Stimulated activated naive CD4-positive, alpha-beta T cell (primary cell): ENCODE measurements at regions not wholly inside any gene's neighbourhood (a gene's known extent, or its start where the extent isn't known, plus 50 kb on each side); places are given as distances from the start of the nearest gene placed in this dataset.
A peak's percentile ranks its signal among the peaks of the same experiment; 100 is the strongest.

Experiments
- DNase-seq, 6 experiments: peaks; one replicate each; lab custom pipeline; 2025; lab: John Stamatoyannopoulos, UW

DNA sequence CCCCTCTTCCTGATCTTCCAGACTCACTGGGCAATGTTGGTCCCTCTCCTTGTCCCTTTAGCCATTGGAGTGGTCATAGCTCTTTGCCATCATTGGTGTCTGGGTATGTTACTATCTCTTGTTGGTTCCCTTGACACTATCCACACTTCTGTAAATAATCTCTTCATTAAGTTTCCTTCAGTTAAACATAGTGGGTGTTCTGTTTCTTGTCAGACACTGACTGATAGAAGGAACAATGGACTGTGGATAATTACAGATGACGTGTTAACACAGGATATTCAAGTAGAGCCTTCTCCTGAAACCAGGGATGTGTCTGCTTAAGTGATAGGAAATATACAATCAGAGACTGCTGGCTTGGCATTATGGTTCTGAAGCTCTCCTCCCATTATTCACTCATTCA lies 458.3 kb upstream of the USP24 start:
- DNase-seq, result no peak

DNA sequence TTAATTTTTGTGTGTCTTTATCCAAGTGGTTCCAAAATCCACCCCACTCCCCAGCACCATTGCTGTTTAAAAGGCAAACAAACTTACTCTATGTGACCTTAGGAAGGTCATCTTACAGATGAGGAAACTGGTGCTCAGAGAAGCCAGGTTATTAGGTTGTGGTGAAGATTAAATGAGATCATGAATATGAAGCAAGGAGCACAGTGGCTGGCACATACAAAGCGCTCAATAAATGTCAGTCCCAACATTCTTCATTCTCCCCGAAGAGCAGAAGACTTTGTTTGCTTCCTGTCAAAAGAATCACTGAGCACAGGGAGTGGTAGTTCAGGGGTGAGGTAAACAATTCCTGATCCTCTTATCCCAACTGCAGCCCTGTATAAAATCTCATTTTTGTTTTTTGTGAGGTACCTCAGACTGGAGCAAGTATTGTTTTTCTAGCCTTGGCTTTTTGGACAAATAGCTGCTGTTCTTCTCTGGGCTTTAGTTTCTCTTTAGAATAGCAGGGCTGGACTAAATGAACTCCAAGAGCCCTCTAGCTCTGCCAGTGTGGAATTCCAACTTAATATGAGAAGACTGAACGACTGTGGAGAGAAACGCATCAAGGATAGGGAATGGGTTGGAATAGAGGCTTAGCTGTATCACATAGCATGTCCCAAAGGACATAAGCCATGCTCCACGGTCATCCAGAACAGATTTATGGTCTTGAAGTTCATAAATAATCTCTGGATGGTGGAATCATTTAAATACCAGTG lies 455.3 kb upstream of the USP24 start:
- no peak for DNase-seq

DNA sequence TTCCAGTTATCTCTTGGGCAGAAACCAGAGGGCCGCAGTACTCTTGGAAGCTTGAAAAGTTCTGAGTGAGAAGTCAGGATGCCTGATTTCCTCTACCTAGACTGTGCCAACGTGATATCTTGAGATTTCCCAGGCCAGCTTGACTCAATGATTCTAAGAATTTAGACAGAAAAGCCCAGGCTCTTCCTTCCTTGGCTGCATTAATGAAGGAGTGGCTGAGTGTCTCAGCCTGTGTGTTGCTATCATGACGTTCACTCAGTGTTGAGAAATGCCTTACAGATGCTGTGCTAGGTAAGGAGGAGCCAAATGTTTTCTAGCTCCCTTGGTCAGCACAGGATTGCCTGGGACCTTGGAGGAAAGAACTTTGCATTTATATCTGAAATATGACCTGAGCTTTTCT lies 454.1 kb upstream of the USP24 start:
- no peak for DNase-seq

DNA sequence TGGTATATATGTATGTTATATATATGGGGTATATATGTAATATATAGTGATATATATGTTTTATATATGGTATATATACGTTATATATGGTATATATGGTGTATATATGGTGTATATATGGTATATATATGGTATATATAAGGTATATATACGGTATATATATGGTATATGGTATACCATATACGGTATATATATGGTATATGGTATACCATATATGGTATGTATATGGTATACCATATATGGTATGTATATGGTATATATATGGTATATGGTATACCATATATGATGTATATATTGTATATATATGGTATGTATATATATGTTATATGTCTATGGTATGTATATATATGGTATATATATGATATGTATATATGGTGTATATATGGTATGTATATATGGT lies 447.7 kb upstream of the USP24 start:
- no peak for DNase-seq

DNA sequence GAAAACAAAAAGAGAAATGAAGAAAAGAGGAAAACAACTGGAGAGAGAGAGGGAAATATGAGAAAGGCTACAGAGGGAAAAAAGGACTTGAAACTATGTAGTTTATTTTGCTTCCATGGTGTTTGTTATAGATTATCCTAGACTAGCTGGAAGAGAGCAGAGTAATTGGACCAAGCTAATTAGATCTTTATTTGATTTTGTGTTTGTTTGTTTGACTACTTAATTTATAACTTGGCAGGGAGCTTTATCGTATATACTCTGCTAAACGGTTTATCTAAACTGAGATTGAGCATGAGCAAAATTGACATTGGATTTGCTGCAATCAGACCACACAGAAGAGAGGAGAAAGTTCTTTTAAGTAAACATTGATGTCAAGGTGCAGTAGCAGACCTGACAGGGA lies 443.8 kb upstream of the USP24 start:
- no peak for DNase-seq

DNA sequence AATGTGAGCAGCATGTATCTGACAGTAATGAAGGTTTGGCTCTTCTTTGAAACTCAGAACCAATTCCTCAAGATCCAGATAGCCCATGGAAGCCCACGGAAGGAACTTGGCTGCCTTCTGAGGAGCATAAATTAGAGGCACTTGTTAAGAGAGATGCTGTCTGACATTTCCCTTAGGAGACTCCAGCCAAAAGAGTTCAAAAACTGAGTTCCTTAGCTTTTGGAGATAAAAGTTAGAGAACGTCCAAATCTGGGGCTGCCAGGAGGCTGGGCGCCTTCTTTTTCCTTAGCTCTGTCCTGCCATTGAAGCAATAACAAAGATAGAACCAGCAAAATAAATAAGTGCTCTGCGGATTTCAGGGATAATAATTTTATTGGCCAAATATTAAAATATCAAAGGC lies 439.6 kb upstream of the USP24 start:
- no peak for DNase-seq

DNA sequence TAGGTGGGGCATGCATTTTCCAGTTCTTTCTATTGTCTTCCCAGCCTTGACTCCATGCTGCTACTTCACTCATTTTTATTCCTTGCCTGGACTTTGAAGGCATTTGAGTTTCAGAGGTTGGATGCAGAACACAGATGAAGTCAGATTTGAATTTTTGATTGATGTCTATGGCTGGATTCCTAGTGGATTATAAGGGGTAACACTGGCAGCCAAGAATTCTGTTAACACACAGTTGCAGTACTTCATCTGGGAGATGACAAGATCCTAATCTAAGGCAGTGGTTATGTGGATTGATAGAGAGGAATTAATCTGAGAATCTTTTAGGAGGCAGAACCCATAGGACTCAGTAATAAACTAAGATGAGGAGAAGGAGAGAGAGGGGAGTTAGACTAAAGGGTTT lies 439.0 kb upstream of the USP24 start:
- DNase-seq, result no peak

DNA sequence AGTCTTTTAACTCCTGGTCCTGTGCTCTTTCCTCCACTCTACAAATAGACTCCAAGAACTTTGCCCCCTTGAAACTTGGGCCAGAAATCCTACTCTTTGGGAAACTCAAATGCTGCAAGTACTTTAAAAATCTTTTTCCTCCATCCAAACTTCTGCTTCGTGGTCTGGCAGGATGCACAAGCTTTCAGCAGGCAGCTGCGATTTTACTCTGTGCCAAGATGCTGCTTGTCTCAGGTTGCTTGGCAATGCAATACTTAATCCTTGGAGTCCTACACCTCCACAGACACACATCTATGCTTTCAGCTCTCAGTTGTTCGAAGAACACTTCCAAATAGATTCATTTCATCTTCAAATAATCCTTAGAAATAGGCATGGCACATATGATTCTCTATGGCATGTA lies 435.3 kb upstream of the USP24 start:
- no peak for DNase-seq

DNA sequence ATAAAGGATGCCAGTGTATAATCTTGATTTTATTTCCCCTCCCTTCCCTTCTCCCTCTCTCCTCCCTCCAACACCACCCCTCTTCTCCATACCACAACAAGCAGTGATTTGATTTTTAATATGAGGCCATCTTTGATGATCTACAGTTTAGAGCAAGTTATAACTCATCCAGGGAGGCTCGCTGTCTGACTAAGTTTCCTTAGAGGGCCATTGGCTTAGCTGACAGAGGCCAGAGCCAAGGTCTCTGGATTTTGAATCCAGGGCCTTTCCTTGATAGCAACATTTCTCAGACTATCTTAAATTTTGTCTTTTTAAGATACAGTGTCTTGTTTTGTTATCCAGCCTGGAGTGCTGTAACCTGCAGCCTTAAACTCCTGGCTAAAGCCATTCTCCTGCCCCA lies 431.0 kb upstream of the USP24 start:
- no peak for DNase-seq

DNA sequence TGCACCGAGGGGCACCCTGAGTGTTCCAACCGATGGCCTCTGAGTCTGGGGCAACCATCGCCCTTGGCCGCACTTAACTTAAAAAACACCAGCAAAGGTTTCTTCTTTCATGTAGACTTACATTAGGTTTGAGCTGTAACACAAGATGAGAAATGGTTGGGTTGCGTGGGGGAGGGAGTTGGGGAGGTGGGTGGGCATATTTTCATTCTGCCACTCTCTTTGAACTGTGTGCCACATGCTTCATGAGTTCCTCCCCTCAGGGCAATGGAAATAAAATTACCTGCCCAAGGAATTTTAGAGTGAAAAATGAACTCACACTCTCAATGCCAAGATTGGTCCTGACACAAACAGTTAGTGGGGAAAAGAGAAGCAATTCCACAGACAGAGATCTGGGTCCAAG lies 430.1 kb upstream of the USP24 start:
- DNase-seq, result no peak

DNA sequence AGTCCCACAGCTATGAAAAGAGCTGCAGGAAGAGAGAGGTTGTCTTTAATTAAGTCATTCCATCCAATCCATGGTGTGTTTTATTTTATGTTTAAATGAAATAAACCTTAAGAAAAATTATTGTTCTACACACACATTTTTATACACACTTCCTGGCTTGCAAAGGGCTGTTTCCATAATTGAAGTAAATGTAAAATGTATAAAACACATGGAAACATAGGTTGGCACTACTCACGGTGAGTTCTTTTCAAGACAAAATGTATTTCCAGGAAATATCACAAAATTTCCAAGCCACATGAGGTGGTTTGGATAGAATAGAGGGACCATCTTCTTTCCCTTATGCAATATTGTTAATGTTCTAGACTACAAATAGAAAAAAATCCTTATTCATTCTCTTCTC lies 426.8 kb upstream of the USP24 start:
- DNase-seq, result no peak

DNA sequence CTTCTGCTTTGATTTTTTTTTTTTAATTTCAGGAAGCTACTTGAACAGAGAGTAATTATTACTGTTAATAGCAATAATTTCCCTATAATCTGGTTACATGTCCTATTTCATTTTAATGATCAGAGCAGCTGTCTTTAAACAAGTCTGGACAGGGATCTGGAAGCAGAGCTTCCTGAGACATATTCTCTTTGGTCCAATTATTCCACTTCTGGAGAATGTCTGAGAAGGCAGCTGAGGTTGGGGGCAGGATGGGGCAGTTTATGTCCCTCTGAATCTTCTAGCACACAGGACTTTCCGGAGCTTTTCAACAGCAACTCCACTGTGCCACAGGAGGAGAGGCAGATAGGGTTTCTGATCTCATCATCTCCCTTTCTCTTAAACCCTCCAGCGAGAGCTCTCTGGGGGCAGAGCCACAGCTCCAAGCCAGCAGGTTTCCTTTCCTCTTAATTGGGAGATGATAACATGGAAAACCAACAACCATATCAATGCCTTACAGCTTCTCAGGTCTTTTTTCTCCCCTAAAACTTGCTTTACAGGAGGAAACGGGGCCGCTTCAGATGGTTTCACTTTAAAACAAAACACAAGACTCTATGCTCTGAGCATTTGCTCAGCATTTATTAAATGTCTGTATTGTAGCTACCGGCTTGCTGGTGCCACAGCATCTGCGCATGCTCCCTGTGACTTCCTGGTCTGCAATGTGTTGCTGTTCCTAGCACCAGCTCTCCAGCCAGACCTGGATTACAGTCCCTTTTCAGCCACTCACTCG lies 425.7 kb upstream of the USP24 start:
- DNase-seq, result peak in 3 of 6 experiments; percentile 6 to 56 (median 31)

DNA sequence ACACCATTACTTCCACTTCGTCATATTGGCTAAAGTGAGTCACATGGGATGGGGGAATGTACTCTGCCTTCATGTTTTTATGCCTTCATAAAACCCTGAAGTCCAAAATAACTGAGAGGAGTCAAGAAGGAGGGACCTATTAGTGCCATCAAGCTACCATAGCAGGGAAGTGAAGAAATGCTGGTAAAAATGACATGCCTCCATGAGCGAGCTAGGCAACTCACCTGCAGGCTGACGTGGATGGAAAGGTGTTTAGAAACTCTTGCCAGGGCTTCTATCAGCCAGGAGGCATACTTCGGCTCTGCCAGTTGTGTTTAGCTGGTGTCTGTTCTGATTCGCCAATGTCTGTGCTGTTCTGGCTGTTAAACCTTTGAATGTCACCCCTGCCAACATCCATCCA lies 424.4 kb upstream of the USP24 start:
- no peak for DNase-seq

DNA sequence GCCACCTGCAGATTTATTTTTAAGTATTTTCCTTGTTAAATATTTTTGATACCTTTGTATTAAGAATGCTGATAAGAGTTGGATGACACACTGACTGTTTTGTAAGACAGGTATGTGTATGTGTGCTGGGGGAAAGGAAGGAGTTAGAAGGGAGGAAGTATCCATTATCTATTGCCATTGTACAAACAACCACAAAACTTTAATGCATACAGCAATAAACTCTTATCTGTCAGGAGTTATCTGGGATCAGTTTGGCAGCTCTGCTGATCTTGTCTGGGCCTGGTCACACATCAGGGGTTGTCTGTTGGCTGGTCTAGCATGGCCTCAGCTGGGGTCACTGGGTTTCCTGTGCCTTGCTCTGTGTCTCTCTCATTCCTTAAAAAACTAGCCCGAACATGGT lies 423.9 kb upstream of the USP24 start:
- no peak for DNase-seq

DNA sequence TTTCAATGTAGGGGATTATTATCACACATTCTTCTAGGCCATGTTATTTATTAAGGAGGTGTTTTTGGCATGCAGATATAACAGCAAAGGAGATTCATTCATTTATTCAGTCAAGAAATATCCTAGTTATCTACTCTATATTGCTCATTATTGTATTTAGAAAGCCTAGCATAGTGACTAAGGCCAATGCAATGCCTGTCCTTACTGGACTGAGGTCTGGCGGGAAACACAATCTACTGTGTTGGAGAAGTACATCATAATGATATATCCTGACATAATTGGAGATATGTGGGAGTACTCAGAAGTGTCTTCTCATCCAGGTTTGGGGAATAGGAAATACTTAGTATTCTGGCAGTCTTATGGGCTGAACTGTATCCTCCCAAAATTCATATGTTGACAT lies 421.5 kb upstream of the USP24 start:
- DNase-seq, result no peak

DNA sequence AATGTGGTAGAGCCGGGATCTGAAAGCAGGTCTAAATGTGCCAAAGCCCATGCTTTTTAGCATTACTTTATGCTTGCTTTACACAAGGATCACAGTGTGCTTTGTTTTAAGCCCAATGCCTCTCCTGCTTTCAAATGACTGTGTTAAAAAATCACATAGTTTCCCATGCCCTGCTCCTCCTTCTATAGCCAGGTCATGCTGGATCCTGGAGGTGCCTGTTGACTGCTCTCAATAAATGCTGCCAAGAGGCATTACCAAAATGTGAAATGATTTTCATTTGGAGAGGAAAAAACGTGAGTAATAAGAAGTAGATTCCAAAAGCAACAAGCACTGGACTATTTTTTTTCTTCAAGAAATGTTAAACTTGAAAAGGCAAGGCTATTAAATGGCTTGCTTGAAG lies 420.7 kb upstream of the USP24 start:
- DNase-seq, result no peak

DNA sequence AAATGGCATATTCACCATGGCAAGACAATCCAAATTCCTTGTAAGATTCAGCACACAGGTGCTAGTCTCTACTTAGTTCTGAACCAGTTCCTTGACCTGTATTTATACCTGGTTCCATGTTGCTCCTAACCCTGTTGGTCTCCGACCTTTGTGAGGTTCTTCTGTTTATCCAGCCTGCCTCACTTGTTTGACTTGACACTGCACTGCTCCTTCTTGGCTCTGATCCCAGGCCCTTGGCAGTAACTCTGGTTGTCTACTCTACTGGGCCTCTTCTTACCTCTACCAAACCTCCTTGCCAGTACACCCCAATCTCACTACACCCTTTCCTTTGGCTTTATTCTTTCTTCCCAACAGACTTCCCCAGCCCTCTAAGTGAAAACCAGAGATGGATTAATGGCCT lies 419.4 kb upstream of the USP24 start:
- DNase-seq, result no peak

DNA sequence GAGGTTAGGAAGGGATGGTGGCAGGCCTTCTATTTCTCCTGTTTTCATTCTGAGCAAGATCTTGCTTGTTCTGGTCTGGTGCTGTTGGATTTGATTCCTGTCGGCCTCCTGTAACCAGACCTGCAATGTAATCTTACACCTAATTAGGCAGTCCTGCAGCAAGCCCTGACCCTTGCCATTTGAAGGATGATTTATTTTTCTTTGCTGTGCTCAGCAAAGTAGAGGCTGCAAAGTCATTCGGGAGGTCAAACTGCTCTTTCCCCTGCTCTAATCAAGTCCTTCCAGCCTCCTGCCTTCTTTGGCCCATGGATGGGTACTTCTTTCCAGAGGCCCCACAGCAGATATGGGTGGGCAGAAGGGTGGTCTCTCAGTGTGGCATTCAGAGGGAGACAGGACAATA lies 417.7 kb upstream of the USP24 start:
- no peak for DNase-seq

DNA sequence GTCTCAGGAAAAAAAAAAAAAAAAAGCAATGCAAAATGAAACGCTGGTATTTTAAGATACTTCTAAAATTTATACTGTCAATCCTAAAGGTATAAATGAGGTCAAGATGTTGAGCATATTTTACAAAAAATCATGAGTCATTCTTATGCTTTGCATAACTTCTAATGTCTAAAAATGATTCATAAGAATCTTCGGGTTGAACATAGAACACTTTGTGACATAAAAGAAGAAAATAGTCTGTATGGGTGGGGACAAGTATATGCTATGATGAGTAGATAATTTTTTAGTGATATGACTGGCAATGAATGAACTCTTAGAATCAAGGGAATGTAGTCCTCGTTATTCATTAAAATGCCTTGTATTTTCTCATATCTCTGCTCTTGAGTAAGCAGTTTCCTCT lies 416.9 kb upstream of the USP24 start:
- DNase-seq, result no peak

DNA sequence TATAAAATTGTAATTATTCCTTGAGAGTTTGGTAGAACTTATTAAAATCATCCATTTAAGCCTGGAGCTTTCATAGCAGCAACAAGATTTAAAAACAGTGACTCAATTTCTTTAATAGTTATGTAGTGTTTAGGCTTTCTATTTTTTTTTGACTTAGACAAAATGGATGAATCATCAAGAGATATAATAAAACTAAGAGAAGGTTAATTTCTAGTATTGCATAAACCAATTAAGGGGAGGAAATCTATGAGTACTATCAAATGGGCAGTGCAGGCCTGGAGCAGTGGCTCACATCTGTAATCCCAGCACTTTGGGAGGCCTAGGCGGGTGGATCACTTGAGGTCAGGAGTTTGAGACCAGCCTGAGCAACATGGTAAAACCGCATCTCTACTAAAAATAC lies 416.3 kb upstream of the USP24 start:
- DNase-seq, result no peak

DNA sequence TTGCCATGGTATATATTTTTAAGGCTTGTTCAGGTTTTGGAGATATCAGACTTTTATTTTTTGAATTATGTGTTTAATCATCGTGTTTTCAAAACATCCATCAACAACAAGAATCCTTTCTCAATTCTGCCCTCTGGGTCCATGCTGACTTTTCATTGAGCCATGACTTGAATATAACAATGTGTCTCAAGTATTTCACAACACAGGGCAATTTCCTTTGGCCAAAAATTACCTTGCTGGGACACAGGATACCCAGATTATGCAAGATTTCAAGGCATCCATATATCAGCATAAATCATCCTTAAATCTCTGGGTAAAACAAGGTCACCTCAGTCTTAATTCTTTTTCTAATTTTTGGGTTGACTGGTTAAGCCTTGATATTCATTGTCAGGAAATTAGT lies 411.2 kb upstream of the USP24 start:
- DNase-seq, result no peak

DNA sequence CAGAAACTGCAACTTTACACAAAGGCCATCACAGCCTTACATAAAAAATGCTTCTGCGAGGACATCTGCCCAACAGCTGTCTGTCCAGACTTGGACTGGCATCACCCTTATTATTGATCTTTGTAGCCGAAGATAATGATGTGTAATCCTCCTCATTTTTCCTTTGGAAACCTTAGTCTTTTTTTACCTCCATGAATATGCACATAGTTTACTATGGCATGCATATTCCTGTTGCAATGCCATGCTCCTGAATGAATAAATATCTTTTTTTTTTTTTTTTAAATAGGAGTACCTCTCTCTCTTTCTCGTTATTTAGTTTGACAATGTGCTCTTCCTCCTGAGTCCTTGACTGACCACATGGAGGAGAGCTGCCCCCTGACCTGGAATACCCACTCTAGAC lies 409.6 kb upstream of the USP24 start:
- DNase-seq, result no peak

DNA sequence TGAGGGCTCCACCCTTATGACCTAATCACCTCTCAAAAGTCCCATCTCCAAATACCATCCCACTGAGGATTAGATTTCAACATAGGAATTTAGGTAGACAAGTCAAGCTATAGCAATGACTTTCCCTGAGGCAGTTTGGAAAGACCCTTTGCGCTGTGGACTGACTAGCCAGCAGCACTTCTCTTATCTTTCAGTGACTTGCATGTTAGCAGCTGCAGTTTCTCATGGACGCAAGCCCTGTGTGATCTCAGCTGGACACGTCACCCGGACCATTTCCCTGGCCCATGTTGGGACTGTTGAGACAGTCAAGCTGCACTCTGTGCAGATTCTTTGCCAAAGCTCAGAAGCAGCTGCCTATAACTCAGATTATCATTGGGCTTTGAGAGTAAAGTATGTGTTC lies 408.1 kb upstream of the USP24 start:
- no peak for DNase-seq

DNA sequence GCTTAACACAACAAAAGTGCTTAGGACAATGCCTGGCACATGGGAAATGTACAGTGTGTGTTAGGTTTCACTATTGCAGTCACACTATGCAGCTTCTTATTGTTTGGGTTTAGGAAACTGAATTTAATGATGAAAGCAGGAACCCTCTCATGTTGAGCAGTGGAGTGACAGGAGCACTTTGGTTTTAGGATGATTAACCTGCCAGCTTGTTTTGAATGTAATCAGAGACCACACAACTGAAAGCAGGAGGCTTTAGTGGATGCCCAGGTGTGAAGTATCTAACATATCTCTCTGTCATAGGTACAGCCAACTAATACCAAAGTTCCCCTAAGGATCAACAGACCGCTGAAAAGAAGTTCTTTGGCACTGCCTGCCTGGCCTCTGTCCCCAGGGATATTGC lies 406.9 kb upstream of the USP24 start:
- DNase-seq, result no peak
